HPDE6-E6E7 (cell line): ENCODE measurements at regions not wholly inside any gene's neighbourhood (a gene's known extent, or its start where the extent isn't known, plus 50 kb on each side); places are given as distances from the start of the nearest gene placed in this dataset.

ENCODE experiments used
- DNase-seq: peaks from one replicate; pipeline ENCODE4 v3.0.0; 2011; ENCODE audit warnings: missing footprints; ENCODE audit errors: extremely low spot score

DNA sequence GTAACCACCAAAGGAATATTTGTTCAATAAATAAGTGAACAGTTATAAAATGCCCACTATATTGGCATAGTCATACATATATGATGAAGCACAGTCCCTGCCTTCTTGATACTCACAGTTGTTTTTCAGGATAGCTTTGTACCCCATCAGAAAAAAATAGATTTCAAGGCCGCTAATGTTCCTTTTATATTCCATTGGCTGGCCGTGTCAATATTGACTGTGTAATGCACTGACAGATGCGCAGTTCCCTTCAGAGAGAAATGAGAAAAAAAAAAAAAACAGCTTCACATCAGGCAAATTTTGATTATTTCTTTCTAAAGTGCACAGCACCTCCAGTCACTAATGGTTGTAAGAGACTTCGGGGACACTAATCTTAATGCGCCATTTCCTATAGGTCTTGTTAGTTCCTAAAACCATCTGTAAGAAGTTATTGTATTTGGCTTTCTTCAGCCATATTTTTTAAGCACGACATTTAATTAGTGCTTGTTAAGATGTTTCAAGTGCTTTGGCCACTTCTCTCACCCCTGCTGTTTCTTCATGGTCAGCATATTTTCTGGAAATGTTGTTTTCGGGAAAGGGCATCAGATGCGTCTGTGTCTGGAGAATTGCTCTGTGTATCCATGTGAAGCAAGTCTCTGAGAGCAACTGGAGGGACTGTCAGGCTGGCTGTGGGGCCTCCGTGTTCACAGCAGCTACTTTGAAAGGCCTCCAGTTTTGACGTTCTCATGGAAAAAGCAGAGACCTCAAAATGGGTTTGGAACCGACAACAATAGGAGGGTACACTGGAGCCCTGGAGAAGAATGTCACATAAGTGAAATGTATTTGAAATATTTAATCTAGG is 378.3 kb downstream of the MTX2 start:
- no peak for DNase-seq

DNA sequence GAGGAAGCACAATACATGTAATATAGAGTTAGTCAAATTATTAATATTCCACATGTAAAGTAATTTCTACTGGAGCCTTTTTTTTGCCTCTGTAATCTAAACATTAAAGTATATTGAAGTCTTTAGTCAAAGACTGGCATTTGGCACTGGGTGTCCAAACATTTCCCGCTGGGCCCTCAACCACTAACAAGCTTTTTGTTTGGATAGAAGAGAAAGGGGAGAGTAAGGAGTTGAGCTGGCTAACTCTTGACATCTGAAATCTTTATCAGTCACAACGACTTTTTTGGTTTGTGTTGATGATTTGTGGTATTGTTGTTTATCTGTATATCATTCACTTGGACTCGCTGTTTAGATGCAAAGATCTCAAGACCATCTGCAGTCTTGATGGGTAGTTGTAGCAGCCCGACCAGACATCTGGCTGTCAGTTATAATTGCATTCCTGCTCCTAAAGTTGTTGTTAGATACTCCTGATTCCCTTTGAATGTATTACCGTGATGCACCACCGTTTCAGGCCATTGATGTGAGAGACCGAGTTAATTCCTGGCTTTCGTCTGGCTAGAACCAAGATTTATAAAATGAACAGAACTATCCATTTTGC is 379.6 kb downstream of the MTX2 start:
- no peak for DNase-seq

DNA sequence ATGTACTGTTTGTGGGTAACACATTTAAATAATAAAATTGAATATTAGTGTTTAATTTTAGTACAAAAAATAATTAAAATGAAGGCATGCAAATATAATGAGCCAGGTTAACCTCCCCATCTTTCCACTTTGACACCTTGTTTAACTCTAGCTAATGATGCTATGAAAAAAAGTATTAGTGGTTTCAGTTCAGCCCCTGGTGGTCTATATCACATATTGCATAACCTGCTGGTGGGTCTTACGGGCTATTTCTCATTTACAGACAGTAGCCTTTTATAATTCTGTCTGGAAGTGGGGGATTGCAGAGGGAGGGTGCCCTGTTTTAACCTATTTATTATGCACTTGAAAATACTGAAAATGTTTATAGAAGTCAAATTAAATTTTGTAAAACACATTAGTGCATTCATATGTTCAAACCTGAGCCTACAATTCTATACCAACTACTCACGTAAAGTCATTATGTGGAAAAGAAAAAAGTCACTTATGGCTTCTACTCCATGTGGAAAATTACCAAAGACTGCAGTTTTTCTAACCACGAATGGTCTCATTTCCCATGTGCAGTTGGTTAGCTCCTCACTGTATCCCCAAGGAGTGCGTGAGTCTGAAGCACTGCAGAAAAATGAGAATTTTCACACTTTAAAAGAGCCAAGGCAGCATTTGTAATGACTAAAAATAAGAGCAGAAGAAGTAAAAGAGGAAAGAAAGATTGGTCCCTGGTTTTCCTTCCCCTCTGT is 381.0 kb downstream of the MTX2 start:
- DNase-seq = no peak

DNA sequence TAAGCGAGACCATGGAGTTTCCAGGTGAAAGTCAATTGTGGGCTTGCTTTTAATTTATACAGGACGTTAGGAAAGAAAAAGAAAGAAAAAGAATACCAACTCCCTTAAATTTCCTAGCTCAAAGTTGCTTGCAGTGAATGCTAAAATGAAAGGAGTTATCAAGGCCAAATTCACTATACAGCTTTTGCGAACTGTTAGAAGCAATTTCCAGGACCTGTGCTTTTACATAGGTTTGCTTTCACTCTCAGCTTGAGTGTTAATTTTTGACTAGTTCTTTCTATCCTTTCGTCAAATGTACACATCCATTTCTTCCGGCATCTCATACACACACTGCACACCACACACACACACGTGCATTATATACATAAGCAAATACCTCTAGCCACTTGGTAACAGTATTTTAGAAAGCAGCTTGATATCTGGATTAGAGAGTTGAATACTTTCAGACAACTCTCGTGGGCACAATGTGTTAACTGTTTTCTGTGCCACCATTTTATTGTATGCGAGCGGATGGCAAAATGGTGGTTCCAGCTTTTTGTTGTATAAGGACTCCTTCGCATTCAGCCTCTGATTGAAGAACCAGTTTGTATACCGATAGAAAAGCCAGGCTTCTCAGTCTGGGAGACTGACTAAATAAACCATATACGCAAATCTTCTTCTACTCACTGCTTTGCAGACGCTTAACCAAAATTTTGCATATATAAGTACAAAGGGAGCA is 381.8 kb downstream of the MTX2 start:
- DNase-seq = no peak

DNA sequence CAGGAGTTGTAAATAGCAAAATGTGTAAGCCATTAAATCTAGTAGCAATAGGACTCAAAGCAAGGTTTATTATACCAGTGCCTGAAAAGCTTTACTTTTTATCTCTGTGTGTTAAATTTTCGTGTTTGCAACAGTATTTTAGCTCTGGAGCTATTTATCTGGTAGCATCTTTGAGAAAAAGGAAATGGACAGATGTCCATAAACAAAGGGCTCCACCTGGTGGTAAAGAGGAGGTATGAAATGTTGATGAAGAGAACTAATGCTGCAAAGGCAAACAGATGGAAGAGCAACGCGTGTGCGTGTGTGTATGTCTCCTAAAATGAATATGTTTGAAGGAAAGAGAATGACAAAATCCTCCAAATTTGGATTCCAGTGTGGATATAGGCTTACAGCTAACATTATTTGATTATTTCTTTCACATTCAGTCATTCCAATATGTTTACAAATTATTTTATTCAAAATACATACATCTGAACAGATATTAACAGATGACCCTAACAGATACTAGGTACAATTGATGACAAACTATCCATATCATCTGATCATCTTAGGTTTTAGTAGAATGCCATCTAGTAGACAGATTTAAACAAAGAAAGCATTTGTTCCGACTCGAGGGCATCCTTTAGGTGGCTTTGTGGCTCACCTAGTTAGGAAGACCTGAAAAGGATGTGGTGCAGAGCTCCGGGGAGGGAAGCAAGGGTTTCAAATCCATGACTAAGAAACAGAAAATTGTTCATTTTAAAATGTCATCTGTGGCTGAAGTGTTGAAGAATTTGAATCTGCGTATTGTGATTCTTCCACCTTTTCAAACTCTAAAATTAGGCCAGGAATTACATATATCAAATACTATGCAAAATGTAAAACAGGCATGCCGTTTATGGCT is 383.3 kb downstream of the MTX2 start:
- peak; percentile 15 for DNase-seq

DNA sequence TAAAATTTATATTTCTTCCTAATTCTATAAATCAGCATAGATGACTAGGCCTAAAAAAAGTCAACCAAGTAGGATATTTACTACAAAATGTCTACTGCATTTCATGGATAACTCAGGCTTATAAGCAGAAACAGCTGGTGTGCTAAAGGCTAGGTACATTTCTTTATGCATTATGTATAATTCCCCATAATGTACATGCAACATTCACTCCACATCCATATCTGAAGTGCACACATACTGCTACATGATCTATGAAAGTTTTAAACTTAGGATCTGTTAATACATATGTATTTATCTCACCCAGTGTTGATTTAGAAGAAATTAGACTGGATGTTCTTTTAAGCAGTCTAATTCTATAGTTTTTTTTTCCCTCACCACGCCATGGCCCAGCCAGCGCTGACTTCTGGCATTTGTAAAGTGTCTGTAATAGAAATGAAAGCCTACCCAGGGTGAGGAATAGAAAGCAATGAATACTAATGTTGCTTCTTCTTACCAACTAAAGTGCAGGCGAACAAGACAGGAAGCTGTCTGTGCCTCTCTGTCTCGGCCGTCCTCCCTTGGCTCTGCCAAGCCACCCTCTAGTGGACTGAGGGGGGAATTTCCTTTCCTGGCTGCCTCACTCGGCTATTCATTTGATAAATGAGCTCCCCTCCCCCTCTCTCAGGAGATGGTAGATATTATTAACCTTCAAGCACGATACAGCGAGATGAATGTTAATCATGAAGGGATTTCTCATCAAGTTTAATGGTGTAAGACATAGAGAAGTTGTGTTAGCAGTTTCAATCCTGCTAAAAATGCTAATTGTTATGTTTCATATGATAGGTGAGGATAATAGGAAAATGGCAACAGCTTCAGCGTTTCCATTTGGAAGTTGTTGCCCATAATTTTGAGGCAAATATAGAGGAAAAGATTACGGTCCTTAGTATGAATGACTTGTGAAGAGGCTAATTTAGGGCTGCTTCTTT is 384.5 kb downstream of the MTX2 start:
- DNase-seq = peak; percentile 55

DNA sequence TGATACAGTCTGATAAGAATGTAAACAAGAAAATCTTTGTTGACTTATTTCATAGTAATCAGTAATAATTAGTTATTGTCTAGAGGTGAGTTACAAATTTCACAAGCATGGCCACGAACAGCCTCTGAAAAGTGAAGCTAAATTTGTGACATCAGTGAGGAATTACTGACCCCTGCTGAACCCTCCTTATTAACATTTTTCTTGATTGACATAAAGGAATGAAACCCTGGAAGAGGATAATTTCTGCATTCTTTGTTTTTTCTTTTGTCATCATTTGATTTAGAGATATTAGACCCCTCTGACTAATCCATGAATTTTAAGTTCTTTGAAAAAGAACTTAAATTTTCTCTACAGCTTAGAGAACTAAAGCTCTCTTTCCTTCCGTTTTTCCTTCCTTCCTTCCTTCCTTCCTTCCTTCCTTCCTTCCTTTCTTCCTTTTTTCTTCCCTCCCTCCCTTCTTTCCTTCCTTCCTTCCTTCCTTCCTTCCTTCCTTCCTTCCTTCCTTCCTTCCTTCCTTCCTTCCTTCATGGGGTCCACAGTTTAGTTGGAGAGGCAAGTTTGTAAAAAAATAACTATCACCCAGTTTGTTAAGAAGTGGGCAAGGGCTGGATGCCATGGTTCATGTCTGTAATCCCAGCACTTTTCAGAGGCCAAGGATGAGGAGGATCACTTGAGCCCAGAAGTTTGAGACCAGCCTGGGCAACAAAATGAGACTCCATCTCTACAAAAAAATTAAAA is 387.0 kb downstream of the MTX2 start:
- no peak for DNase-seq

DNA sequence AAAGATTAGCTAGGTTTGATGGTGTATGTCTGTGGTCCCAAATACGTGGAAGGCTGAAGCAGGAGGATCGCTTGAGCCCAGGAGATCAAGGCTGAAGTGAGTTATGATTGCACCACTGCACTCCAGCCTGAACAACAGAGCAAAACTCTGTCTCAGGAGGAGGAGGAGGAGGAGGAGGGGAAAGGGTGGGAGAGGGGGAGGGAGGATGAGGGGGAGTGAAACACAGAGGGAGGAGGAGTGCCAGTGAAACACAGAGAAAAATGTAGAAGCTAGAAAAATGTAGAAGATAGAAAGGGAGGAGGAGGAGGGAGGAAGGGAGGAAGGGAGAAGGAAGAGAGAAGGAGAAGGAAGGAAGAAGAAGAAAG is 387.5 kb downstream of the MTX2 start:
- DNase-seq = no peak

DNA sequence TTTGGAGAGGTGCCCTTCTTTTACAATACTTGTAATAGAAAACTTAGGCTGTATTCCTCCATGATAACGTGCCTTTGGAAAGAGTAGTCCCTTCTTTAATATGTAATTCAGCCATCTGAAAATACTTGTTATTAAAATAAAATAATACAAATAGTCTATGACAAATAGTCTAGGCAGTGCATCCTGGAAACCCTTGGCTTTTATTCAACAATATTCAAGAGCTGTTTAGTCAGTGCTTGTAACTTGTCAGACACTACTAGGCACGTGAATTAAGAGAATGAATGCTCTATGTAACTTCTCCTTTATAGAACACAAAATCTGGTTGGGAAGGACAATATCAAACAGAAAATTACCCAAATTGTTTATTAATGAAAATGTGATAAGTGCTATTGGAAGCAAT is 388.2 kb downstream of the MTX2 start:
- no peak for DNase-seq

DNA sequence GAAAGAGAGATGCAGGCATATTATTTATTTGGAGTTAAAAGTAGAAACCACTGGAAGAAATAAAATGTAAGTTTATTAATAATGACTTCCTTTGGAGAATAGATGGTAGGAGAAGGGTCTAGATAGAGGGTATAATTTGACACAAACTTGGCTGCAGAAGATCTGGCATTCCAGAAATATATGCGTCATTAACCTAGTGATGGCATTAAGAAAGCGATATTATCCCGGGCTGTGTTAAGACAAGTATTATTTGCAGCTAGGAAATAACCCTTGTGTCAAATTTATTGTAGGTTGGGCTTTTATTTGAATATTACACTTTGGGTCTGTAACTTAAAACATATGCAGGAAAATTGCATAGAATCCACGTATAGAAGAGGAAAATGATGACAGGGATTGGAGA is 389.5 kb downstream of the MTX2 start:
- no peak for DNase-seq

DNA sequence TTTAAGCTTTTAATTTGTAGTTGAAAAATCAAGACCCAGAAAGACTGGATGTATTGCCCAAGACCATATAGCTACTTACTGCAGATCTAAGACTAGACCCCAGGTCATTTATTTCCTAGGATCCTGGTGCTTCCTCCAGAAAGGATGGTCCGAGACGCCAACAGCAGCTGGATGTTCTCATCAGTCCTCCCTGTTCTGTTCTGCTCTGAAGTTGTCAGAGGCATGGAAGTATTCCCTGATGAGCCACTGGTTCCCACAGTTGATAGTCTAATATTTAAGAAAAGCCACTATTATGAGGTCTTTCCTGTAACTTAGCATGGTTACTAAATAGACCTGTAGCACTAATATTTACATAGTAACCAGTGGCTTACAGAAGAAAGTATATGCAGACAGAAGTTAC is 393.5 kb downstream of the MTX2 start:
- no peak for DNase-seq

DNA sequence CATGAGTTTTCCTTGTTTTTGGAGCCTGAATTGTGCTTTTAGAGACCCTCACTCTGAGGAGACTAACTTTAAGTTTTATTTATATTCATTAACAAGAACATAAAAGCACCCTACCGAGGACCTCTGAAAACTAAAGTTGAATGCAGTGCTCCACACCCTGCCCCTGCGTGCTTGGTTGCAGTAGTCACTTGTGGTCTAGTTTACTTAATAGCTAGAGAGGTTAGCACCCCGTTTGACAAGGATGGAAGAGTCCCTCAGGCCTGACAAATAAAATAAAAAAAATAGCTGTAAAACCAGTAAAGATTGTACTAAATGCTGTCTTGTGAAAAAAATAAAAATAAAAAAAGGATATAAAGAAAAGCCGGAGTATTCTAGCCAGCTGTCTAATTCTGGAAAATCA is 395.2 kb downstream of the MTX2 start:
- no peak for DNase-seq

DNA sequence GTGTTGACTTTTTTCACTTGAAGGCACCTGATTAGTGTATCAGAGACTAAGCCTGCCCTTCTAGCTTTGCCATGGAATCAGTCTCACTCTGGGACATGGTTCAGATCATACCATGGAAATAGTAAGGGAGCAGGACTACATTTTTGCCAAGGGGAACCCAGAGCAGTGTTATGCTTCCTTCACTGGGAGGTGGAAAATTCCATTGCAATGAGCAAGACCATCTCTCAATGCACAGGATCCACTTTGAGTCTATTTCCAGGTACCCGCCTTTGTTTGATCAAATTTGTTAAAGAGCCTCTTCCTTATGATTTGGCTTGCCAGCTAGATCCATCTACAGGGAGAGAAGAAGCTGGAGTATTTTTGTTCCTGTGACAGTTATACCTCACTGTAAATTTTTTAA is 395.8 kb downstream of the MTX2 start:
- DNase-seq = no peak

DNA sequence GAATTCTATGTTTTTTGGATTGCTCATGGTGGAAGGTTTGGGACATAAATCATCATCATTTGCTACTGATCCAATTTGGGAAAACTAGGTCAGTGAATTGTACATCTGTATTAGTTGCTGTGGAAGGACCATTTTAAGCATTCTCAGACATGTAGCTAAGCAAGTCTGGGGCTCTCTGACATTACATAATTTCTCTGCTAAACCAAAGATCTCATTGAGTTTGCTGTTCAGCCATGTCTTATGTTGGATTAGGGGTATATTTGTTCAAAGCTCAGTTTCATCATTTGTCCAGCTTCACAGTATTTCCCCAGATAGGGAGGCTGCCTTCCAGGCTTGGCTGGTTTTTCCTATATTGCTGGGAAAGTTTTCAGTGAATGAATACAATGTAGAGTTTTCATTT is 399.7 kb downstream of the MTX2 start:
- DNase-seq = no peak

DNA sequence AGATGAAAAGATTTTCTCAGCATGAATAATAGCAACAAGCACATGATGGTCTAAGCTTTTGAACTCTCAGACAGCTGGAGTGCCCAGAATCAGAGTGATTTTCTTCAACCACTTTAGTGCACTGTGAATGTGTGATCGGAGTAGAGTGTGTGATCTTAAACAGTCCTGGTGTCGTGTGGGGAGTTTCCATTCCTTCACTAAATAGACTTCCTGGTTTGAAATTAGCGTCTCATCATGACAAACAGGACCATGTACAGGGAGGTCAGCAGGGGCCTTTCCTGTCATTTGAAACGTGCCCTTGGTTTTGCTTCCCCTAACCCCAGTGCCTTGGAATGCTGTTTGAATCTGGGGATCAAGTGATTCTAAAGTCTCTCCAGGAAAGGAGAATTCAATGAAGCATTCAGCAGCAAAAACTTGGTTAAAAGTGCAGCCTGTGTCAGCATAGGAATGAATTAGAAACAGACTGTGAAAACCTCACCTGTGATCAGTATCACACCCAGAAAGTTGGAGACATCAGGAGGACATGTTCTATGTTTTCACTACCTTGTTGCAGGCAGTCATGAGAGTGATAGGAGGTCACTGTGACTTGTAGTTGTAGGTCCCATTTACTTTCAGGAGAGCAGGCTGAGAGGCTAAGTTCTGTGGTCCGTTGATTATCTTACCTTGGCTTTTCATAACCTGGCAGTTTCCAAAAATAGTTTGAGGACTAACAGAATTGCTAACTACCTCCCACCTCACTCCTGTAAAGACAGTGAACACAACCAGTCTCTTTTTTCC is 400.3 kb downstream of the MTX2 start:
- DNase-seq = no peak

DNA sequence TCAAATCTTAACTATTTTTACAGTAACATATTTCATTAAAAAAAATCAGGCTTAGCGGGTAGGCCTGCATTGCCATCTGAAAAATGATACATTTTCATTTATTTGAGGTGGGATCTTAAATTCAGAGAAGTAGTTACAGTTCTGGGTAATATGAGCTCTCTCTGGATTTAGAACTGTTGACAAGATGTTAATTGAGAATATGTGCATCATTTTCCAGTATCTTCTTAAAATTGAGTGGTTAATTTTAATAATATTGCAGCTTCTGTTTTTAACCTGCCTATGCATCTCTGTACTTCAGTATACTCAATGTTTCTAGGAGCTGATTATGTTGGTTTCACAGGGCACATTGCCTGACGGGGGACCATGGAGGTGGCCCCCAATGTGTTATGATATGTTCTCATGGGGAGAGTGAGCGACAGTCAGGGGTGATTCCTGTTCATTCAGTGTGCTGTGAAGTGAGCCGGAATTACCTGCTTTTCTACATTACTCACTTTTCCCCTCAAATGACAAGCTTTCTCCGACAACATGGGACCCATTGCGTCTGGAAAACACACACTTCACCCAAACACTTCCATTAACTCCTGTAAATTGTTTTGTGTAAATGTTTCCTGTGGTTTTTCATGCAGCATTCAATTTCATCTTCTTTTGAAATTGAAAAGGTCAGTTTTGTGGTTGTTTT is 406.2 kb downstream of the MTX2 start:
- no peak for DNase-seq

DNA sequence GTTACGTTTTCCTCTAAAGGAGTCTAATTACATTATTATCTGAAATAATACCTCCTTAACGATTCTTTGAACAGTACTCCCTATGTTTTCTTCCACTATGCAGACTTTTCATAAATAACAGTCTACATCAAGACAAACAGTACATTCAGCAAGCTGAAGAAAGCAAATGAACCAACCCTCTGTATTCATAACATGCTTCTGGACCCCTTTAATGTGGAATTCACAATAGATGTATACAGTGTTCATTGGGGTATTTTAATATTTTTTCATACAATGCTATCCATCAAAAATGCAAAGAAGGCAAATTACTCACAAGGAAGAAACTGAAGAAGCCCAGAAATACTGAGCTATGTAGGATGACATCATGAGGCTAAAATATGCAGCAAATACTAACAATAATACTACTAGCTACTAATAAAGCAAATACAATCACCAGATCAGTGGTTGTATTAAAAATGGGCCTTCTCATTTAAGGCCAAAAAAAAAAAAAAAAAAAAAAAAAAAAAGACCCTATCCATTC is 408.6 kb downstream of the MTX2 start:
- no peak for DNase-seq

DNA sequence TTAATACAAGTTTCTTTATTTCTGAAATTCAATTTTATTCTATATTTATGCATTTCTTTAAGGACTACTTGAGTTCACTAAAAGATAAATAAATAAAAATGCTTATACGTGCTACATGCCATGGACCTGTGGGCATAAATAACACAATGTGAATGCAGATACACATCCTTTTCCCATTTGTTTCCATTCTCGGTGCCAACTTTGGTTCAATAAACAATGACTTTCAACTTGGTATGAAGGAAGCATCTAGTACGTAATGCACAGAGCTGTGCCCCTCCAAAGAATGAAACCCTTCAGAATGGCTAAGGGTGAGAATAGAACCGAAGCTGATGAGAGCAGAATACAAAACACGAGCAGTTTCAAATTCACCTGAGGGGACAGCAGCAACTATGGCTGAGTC is 409.3 kb downstream of the MTX2 start:
- DNase-seq = no peak
